ENCODE measurements at regions not wholly inside any gene's neighbourhood (a gene's known extent, or its start where the extent isn't known, plus 50 kb on each side); places are given as distances from the start of the nearest gene placed in this dataset.

- DNase-seq (ENCODE audit: low spot score in 2 of 2) (no peak), FAIRE-seq (no peak)
Measured at GRCh38 chr9:28764532-28764931, 1191.3 kb upstream of the C9orf72 start.

GRCh38 chr9:28770226-28770625 lies 1196.9 kb upstream of the C9orf72 start:
- DNase-seq (ENCODE audit: low spot score in 2 of 2) (no peak), FAIRE-seq (no peak)

- FAIRE-seq: no peak
- DNase-seq (ENCODE audit: low spot score in 2 of 2): no peak
Measured at GRCh38 chr9:28770827-28771226, 1197.5 kb upstream of the C9orf72 start.

- FAIRE-seq (peak; percentile 72), DNase-seq (ENCODE audit: low spot score in 2 of 2) (peak in 1 of 2 donors; percentile 2)
Measured at GRCh38 chr9:28774433-28775235, 1201.4 kb upstream of the C9orf72 start.

- DNase-seq (ENCODE audit: low spot score in 2 of 2): no peak
- no peak for FAIRE-seq
Measured at GRCh38 chr9:28779243-28779642, 1206.0 kb upstream of the C9orf72 start.

GRCh38 chr9:28781481-28781880 lies 1208.2 kb upstream of the C9orf72 start:
- FAIRE-seq (no peak), DNase-seq (ENCODE audit: low spot score in 2 of 2) (no peak)

GRCh38 chr9:28782630-28783029 lies 1209.3 kb upstream of the C9orf72 start:
- no peak for FAIRE-seq
- DNase-seq (ENCODE audit: low spot score in 2 of 2): no peak

GRCh38 chr9:28792716-28793115 lies 1219.4 kb upstream of the C9orf72 start:
- DNase-seq (ENCODE audit: low spot score in 2 of 2) (no peak), FAIRE-seq (no peak)

GRCh38 chr9:28799876-28800275 lies 1226.6 kb upstream of the C9orf72 start:
- FAIRE-seq: no peak
- no peak for DNase-seq (ENCODE audit: low spot score in 2 of 2)

GRCh38 chr9:28801144-28801799 lies 1228.0 kb upstream of the C9orf72 start:
- DNase-seq (ENCODE audit: low spot score in 2 of 2) (no peak), FAIRE-seq (no peak)

- FAIRE-seq (no peak), DNase-seq (ENCODE audit: low spot score in 2 of 2) (no peak)
Measured at GRCh38 chr9:28805197-28805596, 1231.9 kb upstream of the C9orf72 start.

- no peak for DNase-seq (ENCODE audit: low spot score in 2 of 2)
- FAIRE-seq: no peak
Measured at GRCh38 chr9:28808042-28808441, 1234.8 kb upstream of the C9orf72 start.

- no peak for DNase-seq (ENCODE audit: low spot score in 2 of 2)
- FAIRE-seq: no peak
Measured at GRCh38 chr9:28810388-28811075, 1237.3 kb upstream of the C9orf72 start.

GRCh38 chr9:28820741-28821140 lies 1247.5 kb upstream of the C9orf72 start:
- DNase-seq (ENCODE audit: low spot score in 2 of 2): no peak
- FAIRE-seq: no peak

GRCh38 chr9:28821240-28821639 lies 1248.0 kb upstream of the C9orf72 start:
- DNase-seq (ENCODE audit: low spot score in 2 of 2) (no peak), FAIRE-seq (no peak)

GRCh38 chr9:28824432-28824963 lies 1251.2 kb upstream of the C9orf72 start:
- DNase-seq (ENCODE audit: low spot score in 2 of 2) (no peak), FAIRE-seq (no peak)

GRCh38 chr9:28832168-28832770 lies 1259.0 kb upstream of the C9orf72 start:
- DNase-seq (ENCODE audit: low spot score in 2 of 2) (no peak), FAIRE-seq (no peak)

GRCh38 chr9:28834156-28834555 lies 1260.9 kb upstream of the C9orf72 start:
- FAIRE-seq (no peak), DNase-seq (ENCODE audit: low spot score in 2 of 2) (no peak)

GRCh38 chr9:28839778-28840430 lies 1266.6 kb upstream of the C9orf72 start:
- DNase-seq (ENCODE audit: low spot score in 2 of 2): no peak
- FAIRE-seq: no peak

- FAIRE-seq (no peak), DNase-seq (ENCODE audit: low spot score in 2 of 2) (no peak)
Measured at GRCh38 chr9:28841775-28842174, 1268.5 kb upstream of the C9orf72 start.

All from frontal cortex (tissue), 3 donors.